Thyroid gland (tissue), 4 donors: ENCODE measurements at regions not wholly inside any gene's neighbourhood (a gene's known extent, or its start where the extent isn't known, plus 50 kb on each side); places are given as distances from the start of the nearest gene placed in this dataset.

ENCODE experiments used
- DNase-seq, 2 donors: peaks; one replicate each; pipeline ENCODE4 v3.0.0-alpha.2; 2019
- H3K27ac ChIP-seq, 3 donors: fragments of 200-600 bp; sonication (generic); 1 replicate in 2 of 3; 2 replicates in 1 of 3; pipeline ENCODE4 v1.5.1; 2016 to 2019; ENCODE audit warnings: mild to moderate bottlenecking in 1 of 3, moderate library complexity in 1 of 3
- H3K27me3 ChIP-seq: fragments of 200-600 bp; sonication (generic); one replicate; pipeline ENCODE4 v1.5.1; 2019
- H3K36me3 ChIP-seq, 2 donors: fragments of 200-600 bp; sonication (generic); one replicate each; pipeline ENCODE4 v1.5.1; 2016 to 2019
- H3K4me1 ChIP-seq, 2 donors: fragments of 200-600 bp; sonication (generic); one replicate each; pipeline ENCODE4 v1.5.1; 2017 to 2019
- H3K4me3 ChIP-seq, 3 donors: fragments of 200-600 bp; sonication (generic); replicated peaks in 1 of 3; 1 replicate in 2 of 3; 2 replicates in 1 of 3; pipeline ENCODE4 v1.5.1; 2016; ENCODE audit warnings: mild to moderate bottlenecking in 1 of 3
- H3K9me3 ChIP-seq: fragments of 200-600 bp; sonication (generic); one replicate; pipeline ENCODE4 v1.5.1; 2017
- CTCF ChIP-seq, 6 experiments: fragments of 200-600 bp in 3 of 6; fragments of 450-650 bp in 3 of 6; sonication (generic) in 3 of 6; IDR thresholded peaks; one replicate each; pipeline ENCODE4 v1.5.1; 2016 to 2019; ENCODE audit warnings: antibody characterized with exemption in 6 of 6, mild to moderate bottlenecking in 2 of 6, inconsistent platforms in 1 of 6, moderate library complexity in 1 of 6
- POLR2A ChIP-seq, 2 donors: fragments of 450-650 bp; IDR thresholded peaks; one replicate each; pipeline ENCODE4 v1.6.1; 2017; ENCODE audit warnings: antibody characterized with exemption in 2 of 2, mild to moderate bottlenecking in 2 of 2, moderate library complexity in 1 of 2
- WGBS, 2 donors: methylation state at CpG; one replicate each; pipeline ENCODE4 v1.1.5; 2017; 5-methylcytosine and 5-hydroxymethylcytosine counted together
- intact Hi-C: fragments of 100-400 bp; cut with DNase I; formaldehyde crosslinking; loops from one replicate; pipeline ENCODE4 v1.15.1; 2023

DNA sequence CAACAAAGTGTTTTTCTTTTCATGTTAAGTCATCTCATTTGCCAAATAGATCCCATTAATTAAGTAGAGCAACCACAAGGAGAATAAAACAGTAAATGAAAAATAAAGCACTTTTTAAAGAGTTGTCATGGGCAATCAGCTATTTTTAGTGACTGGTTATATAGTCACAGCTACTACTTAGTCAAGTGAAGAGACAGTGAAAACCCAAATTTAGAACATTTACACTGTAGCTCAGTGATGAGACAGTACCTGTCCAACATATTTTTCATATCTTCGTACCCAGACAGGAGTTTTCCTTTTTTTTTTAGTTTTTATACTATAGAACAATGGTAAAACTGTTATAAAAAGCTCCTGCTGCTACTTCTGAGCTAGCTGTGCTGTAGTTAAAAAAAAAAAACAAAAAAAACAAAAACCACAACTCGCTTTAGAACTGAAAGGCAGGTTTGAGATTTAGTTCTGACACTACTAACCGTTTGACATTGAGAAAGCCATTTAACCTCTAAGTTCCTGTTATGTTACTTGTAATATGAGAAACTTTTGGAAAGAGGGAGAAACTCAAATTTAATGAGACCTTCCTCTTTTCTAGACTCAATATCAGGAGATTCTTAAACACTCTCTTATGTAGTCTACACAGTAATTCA is 777.5 kb downstream of the ADGRL2 start:
- no peaks in the 10 kb centered on the region for H3K9me3 ChIP-seq
- H3K27me3 ChIP-seq, result no peaks in the 10 kb centered on the region
- intact Hi-C loops, result no loop called here
- TF ChIP-seq CTCF (IDR thresholded peaks at IDR 0.05) (no peak), POLR2A (IDR thresholded peaks at IDR 0.05) (no peak)
- DNase-seq, result no peak
- H3K4me1 ChIP-seq, result no peaks in the 10 kb centered on the region
- 57 to 58% methylated on average over 3 of the region's 3 CpGs for WGBS, 2 donors
- no peak overlapping the region for H3K27ac ChIP-seq
- H3K36me3 ChIP-seq, result no peaks in the 10 kb centered on the region
- no peak overlapping the region for H3K4me3 ChIP-seq

DNA sequence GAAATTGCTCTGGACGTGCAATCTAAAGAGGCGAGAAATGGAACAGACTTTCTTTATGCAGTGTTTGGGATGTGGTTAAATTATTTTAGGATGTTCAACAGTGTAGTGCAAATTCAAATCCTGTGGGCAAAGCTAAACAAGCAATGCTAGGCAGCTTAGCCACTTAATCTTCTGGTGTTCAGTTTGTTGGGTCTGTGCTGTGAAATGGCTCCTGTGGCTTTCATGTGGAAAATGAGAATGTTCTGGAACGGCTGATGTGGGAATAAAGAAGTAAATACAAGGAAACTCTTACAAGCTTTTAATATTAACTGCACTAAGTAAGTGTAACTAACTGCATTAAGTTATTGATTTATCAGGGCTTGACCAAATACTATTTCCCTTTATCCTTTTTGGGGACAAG is 766.6 kb downstream of the ADGRL2 start:
- Histone ChIP-seq H3K27me3 (no peaks in the 10 kb centered on the region), H3K27ac (no peak overlapping the region), H3K36me3 (no peaks in the 10 kb centered on the region), H3K9me3 (no peaks in the 10 kb centered on the region), H3K4me1 (peaks cover 11 to 22% of the 10 kb centered on the region in 2 donors), H3K4me3 (no peak overlapping the region)
- DNase-seq, result no peak
- 80 to 83% methylated on average over 3 of the region's 3 CpGs for WGBS, 2 donors
- TF ChIP-seq CTCF (IDR thresholded peaks at IDR 0.05) (no peak), POLR2A (IDR thresholded peaks at IDR 0.05) (no peak)
- intact Hi-C loops, result no loop called here

DNA sequence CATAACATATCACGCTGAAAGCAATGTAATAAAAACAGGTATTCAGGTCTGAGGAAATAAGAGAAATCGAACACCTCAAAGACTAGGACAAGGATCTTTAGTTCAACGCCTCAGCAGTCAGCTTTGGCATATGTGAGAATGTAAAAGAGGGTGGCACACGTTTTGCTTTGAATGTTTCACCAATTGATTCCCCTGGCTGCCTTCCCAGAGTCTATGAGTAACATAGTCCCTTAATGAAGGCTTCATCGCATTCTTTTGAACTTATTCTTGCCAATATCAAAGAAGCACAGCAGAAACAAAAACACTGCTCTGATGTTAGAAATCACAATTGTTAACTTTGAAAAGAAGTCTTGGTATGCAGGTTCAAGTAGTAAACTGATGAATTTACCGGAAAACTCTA is 764.8 kb downstream of the ADGRL2 start:
- 27 to 30% methylated on average over 6 of the region's 6 CpGs for WGBS, 2 donors
- H3K4me1 ChIP-seq, result peaks cover 11 to 22% of the 10 kb centered on the region in 2 donors
- no peaks in the 10 kb centered on the region for H3K9me3 ChIP-seq
- H3K27me3 ChIP-seq, result no peaks in the 10 kb centered on the region
- intact Hi-C loops, result no loop called here
- no peaks in the 10 kb centered on the region for H3K36me3 ChIP-seq
- no peak for TF ChIP-seq POLR2A (IDR thresholded peaks at IDR 0.05)
- peak; percentile 46 for DNase-seq
- peak overlapping the region in 1 of 3 donors; percentile 22 for H3K27ac ChIP-seq
- H3K4me3 ChIP-seq, result no peak overlapping the region

DNA sequence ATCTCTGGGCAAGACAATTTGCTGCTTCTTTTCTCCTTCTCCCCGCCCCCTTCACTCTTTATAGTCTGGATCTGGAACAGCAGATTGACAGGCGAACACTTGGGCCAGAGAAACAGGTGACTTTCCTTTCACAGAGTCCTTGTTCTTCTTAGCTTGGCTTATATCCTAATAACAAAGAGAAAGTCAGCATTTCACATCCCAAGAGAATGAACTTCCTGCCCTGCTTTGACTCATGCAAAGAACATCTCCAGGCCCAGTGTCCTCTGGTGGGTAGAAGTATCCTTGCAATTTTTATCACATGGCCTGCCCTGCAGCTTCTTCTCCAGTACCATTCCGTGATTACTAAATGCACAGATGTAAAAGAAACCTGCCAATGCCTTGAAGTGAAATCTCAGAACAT is 764.4 kb downstream of the ADGRL2 start:
- Histone ChIP-seq H3K27me3 (no peaks in the 10 kb centered on the region), H3K9me3 (no peaks in the 10 kb centered on the region), H3K4me1 (peaks cover 11 to 22% of the 10 kb centered on the region in 2 donors), H3K4me3 (no peak overlapping the region), H3K27ac (peak overlapping the region in 1 of 3 donors; percentile 52), H3K36me3 (no peaks in the 10 kb centered on the region)
- intact Hi-C loops, result no loop called here
- 58 to 61% methylated on average over 3 of the region's 3 CpGs for WGBS, 2 donors
- TF ChIP-seq POLR2A (IDR thresholded peaks at IDR 0.05) (no peak), CTCF (IDR thresholded peaks at IDR 0.05) (peak in 2 of 6 experiments; percentile 8 to 13)
- DNase-seq, result peak; percentile 14 to 30

- H3K27me3 ChIP-seq, result no peaks in the 10 kb centered on the region
- peaks cover 11 to 22% of the 10 kb centered on the region in 2 donors for H3K4me1 ChIP-seq
- 30 to 50% methylated on average over 2 of the region's 2 CpGs for WGBS, 2 donors
- intact Hi-C loops, result no loop called here
- no peaks in the 10 kb centered on the region for H3K9me3 ChIP-seq
- H3K36me3 ChIP-seq, result no peaks in the 10 kb centered on the region
- H3K4me3 ChIP-seq, result no peak overlapping the region
- TF ChIP-seq POLR2A (IDR thresholded peaks at IDR 0.05), result no peak
- TF ChIP-seq CTCF (IDR thresholded peaks at IDR 0.05), result no peak
- H3K27ac ChIP-seq, result no peak overlapping the region
- peak; percentile 23 to 63 for DNase-seq
Observed at GRCh38 chr1:82564333-82564732, 763.6 kb downstream of the ADGRL2 start.
